Mesendoderm (in vitro differentiated cells): ENCODE measurements at regions not wholly inside any gene's neighbourhood (a gene's known extent, or its start where the extent isn't known, plus 50 kb on each side); places are given as distances from the start of the nearest gene placed in this dataset.

Experiments used
- DNase-seq: peaks from one replicate; pipeline ENCODE4 v3.0.0; 2013
- H2AK5ac ChIP-seq: 2 replicates; pipeline ENCODE4 v1.6.1; 2013; ENCODE audit warnings: low read length, inconsistent platforms
- H2BK120ac ChIP-seq: 2 replicates; pipeline ENCODE4 v1.6.1; 2013; ENCODE audit warnings: low read depth, mild to moderate bottlenecking, low read length, moderate library complexity, mixed read lengths
- H2BK15ac ChIP-seq: replicated peaks from 2 replicates; pipeline ENCODE4 v1.6.1; 2013; ENCODE audit warnings: low read depth, mild to moderate bottlenecking, moderate library complexity
- H2BK5ac ChIP-seq: 2 replicates; pipeline ENCODE4 v1.6.1; 2013; ENCODE audit warnings: low read length, inconsistent platforms
- H3K18ac ChIP-seq: 2 replicates; pipeline ENCODE4 v1.6.1; 2013; ENCODE audit warnings: mild to moderate bottlenecking, low read length, mixed read lengths
- H3K23ac ChIP-seq: one replicate; pipeline ENCODE4 v1.6.1; 2013; ENCODE audit warnings: low read length
- H3K27ac ChIP-seq: 2 replicates; pipeline ENCODE4 v1.5.1; 2013; ENCODE audit warnings: low read depth, mild to moderate bottlenecking, inconsistent platforms, low read length, moderate library complexity
- H3K27me3 ChIP-seq: 2 replicates; pipeline ENCODE4 v1.6.1; 2013; ENCODE audit warnings: low read length, control low read depth, mild to moderate bottlenecking, inconsistent platforms; ENCODE audit not compliant: insufficient read depth, poor library complexity
- H3K36me3 ChIP-seq: 2 replicates; pipeline ENCODE4 v1.6.1; 2013; ENCODE audit warnings: low read length, inconsistent platforms; ENCODE audit not compliant: control insufficient read depth, insufficient read depth
- H3K4ac ChIP-seq: one replicate; pipeline ENCODE4 v1.6.1; 2013; ENCODE audit warnings: low read depth, mild to moderate bottlenecking, low read length, moderate library complexity
- H3K4me1 ChIP-seq: 2 replicates; pipeline ENCODE4 v1.6.1; 2013; ENCODE audit warnings: low read depth, low read length, inconsistent platforms; ENCODE audit not compliant: control insufficient read depth
- H3K4me2 ChIP-seq: 2 replicates; pipeline ENCODE4 v1.6.1; 2013; ENCODE audit warnings: low read length
- H3K4me3 ChIP-seq: 2 replicates; pipeline ENCODE4 v1.5.1; 2013; ENCODE audit warnings: mild to moderate bottlenecking, low read length
- H3K56ac ChIP-seq: one replicate; pipeline ENCODE4 v1.6.1; 2013; ENCODE audit warnings: low read length
- H3K79me1 ChIP-seq: 2 replicates; pipeline ENCODE4 v1.6.1; 2013; ENCODE audit warnings: low read length, inconsistent platforms
- H3K79me2 ChIP-seq: 2 replicates; pipeline ENCODE4 v1.6.1; 2013; ENCODE audit warnings: mild to moderate bottlenecking, low read length; ENCODE audit not compliant: control insufficient read depth, insufficient read depth
- H3K9ac ChIP-seq: 2 replicates; pipeline ENCODE4 v1.6.1; 2013; ENCODE audit warnings: low read length, inconsistent platforms
- H4K5ac ChIP-seq: one replicate; pipeline ENCODE4 v1.6.1; 2013; ENCODE audit warnings: low read length
- H4K8ac ChIP-seq: one replicate; pipeline ENCODE4 v1.6.1; 2013; ENCODE audit warnings: low read depth, mild to moderate bottlenecking, control low read depth, low read length, moderate library complexity
- WGBS: extraction: QIAGEN DNeasy Blood & Tissue Kit; methylation state at CpG from one replicate; pipeline ENCODE4 v1.1.7; 2013; ENCODE audit warnings: low lambda C conversion rate, missing lambda C conversion rate; ENCODE audit not compliant: insufficient coverage; ENCODE audit errors: extremely low coverage; 5-methylcytosine and 5-hydroxymethylcytosine counted together

DNA sequence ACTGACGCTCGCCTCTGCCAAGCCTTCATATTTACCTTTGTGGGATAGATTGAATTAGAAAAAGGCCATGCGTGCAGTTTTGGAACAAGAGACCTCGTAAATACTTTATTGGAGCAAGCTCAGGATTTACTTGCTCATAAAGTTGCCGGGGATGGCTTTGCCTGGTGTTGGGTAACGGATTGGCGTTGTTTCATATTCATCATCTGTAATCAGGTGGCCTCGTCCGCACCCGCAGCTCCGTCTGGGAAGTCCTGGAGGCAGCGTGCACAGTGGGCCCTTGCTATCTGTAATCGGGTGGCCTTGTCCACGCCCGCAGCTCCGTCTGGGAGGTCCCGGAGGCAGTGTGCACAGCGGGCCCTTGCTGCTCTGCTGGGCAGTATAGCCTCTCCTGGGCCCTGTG lies 1209.3 kb downstream of the BRD1 start:
- no peak overlapping the region for H4K5ac ChIP-seq
- WGBS, result no CpG with 5 or more reads among the region's 18 CpGs
- H3K9ac ChIP-seq, result no peak overlapping the region
- no peaks in the 10 kb centered on the region for H3K79me2 ChIP-seq
- H2AK5ac ChIP-seq, result no peak overlapping the region
- H4K8ac ChIP-seq, result no peak overlapping the region
- no peak overlapping the region for H2BK5ac ChIP-seq
- H3K4me2 ChIP-seq, result no peak overlapping the region
- no peaks in the 10 kb centered on the region for H3K36me3 ChIP-seq
- H3K23ac ChIP-seq, result no peak overlapping the region
- DNase-seq, result no peak
- no peak overlapping the region for H3K18ac ChIP-seq
- H3K27ac ChIP-seq, result no peak overlapping the region
- no peak overlapping the region for H2BK120ac ChIP-seq
- no peak overlapping the region for H3K4me3 ChIP-seq
- no peaks in the 10 kb centered on the region for H3K4me1 ChIP-seq
- no peak overlapping the region for H3K4ac ChIP-seq
- no peak overlapping the region for H2BK15ac ChIP-seq
- no peaks in the 10 kb centered on the region for H3K27me3 ChIP-seq
- H3K79me1 ChIP-seq, result no peaks in the 10 kb centered on the region
- H3K56ac ChIP-seq, result no peak overlapping the region

DNA sequence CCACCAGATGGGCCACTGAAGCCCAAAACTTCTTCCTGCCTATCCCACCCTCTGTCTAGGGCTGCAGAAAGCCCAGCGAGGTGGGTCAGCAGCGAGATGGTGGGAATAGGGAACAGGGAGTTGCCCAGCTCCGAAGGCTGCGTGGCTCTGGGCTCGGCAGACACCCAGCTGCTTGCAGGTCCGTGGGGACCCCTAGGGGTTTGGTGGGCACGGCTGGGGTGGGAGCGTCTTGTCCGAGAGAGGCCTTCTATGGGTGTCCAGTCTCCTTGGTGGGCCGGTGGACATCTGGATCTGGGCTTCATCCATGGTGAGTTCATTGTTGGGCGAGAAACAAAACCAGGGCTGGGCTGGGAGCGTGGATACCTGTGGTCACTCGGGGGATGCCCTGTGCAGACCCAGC lies 1211.0 kb downstream of the BRD1 start:
- Histone ChIP-seq H4K8ac (no peak overlapping the region), H3K27ac (no peak overlapping the region), H3K27me3 (no peaks in the 10 kb centered on the region), H3K23ac (no peak overlapping the region), H3K36me3 (no peaks in the 10 kb centered on the region), H3K4me2 (no peak overlapping the region), H3K79me1 (no peaks in the 10 kb centered on the region), H3K56ac (no peak overlapping the region), H2BK120ac (no peak overlapping the region), H3K18ac (no peak overlapping the region), H2AK5ac (no peak overlapping the region), H2BK5ac (no peak overlapping the region), H3K4ac (no peak overlapping the region), H4K5ac (no peak overlapping the region), H2BK15ac (no peak overlapping the region), H3K4me3 (no peak overlapping the region), H3K9ac (no peak overlapping the region), H3K79me2 (no peaks in the 10 kb centered on the region), H3K4me1 (no peaks in the 10 kb centered on the region)
- DNase-seq, result no peak
- no CpG with 5 or more reads among the region's 13 CpGs for WGBS

DNA sequence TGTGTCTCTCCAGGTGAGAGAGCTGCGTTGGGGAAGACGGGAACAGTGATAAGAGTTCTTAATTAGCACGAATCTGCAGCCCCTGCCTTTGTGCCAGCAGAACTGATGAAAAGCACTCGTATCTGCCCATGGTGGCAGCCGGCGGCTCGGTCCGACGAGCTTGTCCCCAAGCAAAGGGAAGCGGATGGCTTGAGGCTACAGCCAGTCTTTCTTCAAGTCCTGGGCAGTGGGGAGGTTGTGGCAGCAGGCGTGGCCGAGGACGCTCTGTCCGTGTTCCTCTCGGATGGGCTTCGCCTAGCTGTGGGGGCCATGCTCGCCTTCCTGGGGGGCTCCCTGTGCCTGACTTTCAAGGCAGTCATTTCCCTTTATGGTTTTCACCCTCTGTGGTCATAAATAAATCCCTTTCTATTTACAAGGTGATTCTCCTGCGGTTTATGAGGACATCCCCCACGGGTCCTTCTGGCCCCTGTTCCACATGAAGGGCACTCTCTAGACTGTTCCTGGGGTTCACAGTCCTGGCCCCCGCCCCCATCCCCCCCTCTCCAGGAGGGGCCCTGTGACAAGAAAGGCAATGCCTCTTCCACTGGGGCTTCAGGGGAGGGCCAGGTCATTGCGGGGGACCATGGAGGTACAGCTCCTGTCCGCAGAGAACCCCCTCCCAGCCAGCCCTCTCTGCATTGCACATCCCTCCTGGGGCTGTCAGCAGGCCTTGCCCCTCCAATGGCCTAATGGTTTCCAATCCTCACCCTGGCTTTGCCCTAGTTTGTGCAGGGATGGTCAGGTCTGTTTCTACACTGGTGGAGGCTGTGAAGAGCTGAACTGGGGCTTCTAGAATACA lies 1212.3 kb downstream of the BRD1 start:
- Histone ChIP-seq H3K79me2 (no peaks in the 10 kb centered on the region), H3K4me2 (no peak overlapping the region), H3K56ac (no peak overlapping the region), H3K9ac (no peak overlapping the region), H3K79me1 (no peaks in the 10 kb centered on the region), H4K8ac (no peak overlapping the region), H3K4me1 (no peaks in the 10 kb centered on the region), H2BK120ac (no peak overlapping the region), H2AK5ac (no peak overlapping the region), H3K4me3 (no peak overlapping the region), H2BK5ac (no peak overlapping the region), H3K27me3 (no peaks in the 10 kb centered on the region), H3K18ac (no peak overlapping the region), H3K36me3 (no peaks in the 10 kb centered on the region), H4K5ac (no peak overlapping the region), H2BK15ac (no peak overlapping the region), H3K23ac (no peak overlapping the region), H3K27ac (no peak overlapping the region), H3K4ac (no peak overlapping the region)
- WGBS, result no CpG with 5 or more reads among the region's 22 CpGs
- no peak for DNase-seq

DNA sequence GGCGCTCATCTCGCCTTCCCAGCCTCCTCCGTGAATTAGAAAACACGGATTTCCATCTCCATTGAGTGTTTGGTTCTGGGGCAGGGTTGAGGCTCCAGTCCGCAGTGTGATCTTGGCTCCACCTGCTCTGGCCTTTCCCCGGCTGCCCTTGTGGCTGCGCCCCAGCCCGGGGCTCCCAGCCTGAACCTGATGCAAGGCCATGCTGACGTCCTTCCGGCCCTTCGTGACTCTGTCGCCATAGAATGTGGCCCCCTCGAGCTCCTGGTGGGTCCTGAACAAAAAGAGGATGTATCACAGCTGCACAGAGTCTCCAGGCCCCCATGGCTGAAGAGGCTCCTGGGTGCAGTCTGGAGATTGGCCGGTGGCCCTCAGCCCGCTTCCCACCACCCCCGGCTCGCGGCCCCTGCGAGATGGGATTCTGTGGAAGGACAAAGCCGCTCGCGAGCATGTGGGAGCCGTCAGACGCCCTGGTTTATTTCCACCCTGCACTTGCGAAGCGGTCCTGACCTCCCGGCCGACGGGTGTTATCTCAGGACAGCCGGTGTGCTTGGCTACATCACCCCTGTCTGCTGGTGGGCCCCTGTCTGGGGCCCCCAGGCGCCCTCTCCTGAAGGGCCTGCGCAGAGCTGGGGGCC lies 1214.0 kb downstream of the BRD1 start:
- no peak overlapping the region for H2BK15ac ChIP-seq
- H3K27ac ChIP-seq, result no peak overlapping the region
- no peak for DNase-seq
- H3K56ac ChIP-seq, result no peak overlapping the region
- H3K4ac ChIP-seq, result no peak overlapping the region
- H2AK5ac ChIP-seq, result no peak overlapping the region
- no peak overlapping the region for H3K23ac ChIP-seq
- H4K8ac ChIP-seq, result no peak overlapping the region
- H3K4me1 ChIP-seq, result no peaks in the 10 kb centered on the region
- H4K5ac ChIP-seq, result no peak overlapping the region
- H3K9ac ChIP-seq, result no peak overlapping the region
- no peaks in the 10 kb centered on the region for H3K79me1 ChIP-seq
- no peak overlapping the region for H3K18ac ChIP-seq
- no peak overlapping the region for H3K4me2 ChIP-seq
- H2BK5ac ChIP-seq, result no peak overlapping the region
- H3K36me3 ChIP-seq, result no peaks in the 10 kb centered on the region
- H3K4me3 ChIP-seq, result no peak overlapping the region
- no peaks in the 10 kb centered on the region for H3K27me3 ChIP-seq
- no peaks in the 10 kb centered on the region for H3K79me2 ChIP-seq
- H2BK120ac ChIP-seq, result no peak overlapping the region
- WGBS, result no CpG with 5 or more reads among the region's 32 CpGs

DNA sequence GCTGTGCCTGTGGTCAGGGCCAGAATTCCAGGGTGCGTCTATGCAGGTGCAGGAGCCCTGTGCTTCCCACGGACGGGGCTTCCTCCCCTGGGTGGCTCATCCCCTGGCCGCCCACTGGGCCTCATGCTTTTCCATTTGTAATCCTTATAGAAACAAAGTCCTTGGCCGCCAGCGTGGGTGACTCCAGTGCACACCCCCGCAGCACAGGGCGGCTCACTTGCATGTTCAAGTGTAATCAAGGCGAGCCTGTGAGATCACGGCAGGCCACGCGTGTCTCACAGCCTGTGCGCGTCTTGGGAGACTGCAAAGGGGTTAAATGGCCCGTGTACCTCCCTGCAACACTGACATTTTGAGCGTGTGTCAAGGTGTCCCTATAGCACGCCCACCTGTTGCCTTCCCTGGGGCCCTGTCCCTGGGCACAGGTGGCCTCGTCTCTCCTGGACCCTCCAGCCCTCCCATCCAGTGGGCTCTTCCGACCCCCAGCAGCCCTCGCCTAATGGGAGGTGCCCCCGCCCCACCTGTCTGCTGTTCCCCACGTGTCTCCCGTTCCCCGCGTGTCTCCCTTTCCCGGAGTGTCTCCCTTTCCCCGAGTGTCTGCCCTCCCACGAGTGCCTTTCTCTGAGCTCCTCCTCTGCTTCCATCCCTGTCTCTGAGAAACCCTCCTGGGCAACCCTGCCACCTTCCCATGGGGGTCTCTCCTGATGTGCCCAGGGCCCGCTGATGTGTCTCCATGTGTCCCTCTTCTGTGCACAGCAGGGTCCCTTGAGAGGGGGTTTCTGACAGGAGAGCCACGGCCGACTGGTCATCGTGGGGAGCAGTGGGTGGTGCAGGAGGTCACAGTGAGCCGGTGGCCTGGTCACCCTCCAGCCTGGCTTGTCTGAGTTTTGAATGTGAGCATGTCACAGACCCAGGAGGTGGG lies 1215.3 kb downstream of the BRD1 start:
- no peak overlapping the region for H2BK5ac ChIP-seq
- H3K79me2 ChIP-seq, result no peaks in the 10 kb centered on the region
- H2AK5ac ChIP-seq, result no peak overlapping the region
- H3K4me2 ChIP-seq, result no peak overlapping the region
- H3K4ac ChIP-seq, result no peak overlapping the region
- no peak overlapping the region for H3K18ac ChIP-seq
- H3K56ac ChIP-seq, result no peak overlapping the region
- H2BK15ac ChIP-seq, result no peak overlapping the region
- H3K27me3 ChIP-seq, result no peaks in the 10 kb centered on the region
- H3K9ac ChIP-seq, result no peak overlapping the region
- no peak overlapping the region for H4K8ac ChIP-seq
- H4K5ac ChIP-seq, result no peak overlapping the region
- no peaks in the 10 kb centered on the region for H3K79me1 ChIP-seq
- H3K27ac ChIP-seq, result no peak overlapping the region
- no peaks in the 10 kb centered on the region for H3K36me3 ChIP-seq
- H3K4me1 ChIP-seq, result no peaks in the 10 kb centered on the region
- DNase-seq, result no peak
- no CpG with 5 or more reads among the region's 33 CpGs for WGBS
- no peak overlapping the region for H3K4me3 ChIP-seq
- no peak overlapping the region for H2BK120ac ChIP-seq
- no peak overlapping the region for H3K23ac ChIP-seq
